ENCODE measurements at regions not wholly inside any gene's neighbourhood (a gene's known extent, or its start where the extent isn't known, plus 50 kb on each side); places are given as distances from the start of the nearest gene placed in this dataset.
A peak's percentile ranks its signal among the peaks of the same experiment; 100 is the strongest.

DNA sequence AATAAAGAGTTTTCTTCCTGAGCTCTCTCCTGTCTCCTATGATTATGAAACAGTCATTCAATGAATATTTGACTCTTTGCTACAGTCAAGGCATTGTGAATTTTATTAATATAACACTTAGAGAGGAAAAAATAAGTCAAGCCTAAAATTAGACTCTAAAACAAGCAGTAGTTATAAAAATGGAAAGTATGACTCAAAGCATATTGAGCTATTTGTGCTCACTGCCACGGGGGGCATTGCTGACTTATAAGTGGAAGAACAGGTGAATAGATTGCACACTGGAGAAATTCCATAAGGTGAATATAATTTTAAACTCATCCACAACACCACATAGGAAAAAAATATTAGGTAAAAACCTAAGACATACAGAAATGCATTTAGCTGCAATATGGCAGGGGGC lies 87.7 kb upstream of the CCDC196 start:
- Histone ChIP-seq H3K4me3 (ENCODE audit: low read depth, low read length, poor library complexity, severe bottlenecking) (no peak overlapping the region), H3K27ac (ENCODE audit: low read depth, low read length, poor library complexity, severe bottlenecking) (no peak overlapping the region), H3K4me1 (ENCODE audit: insufficient read depth, low read length, poor library complexity, severe bottlenecking) (no peaks in the 10 kb centered on the region), H3K27me3 (replicated peaks; ENCODE audit: insufficient read depth, low read depth, low read length, poor library complexity) (no peaks in the 10 kb centered on the region), H3K36me3 (ENCODE audit: insufficient read depth, low read length, poor library complexity, severe bottlenecking) (no peaks in the 10 kb centered on the region), H3K9me3 (ENCODE audit: low read depth, low read length, poor library complexity, severe bottlenecking) (no peaks in the 10 kb centered on the region)
- TF ChIP-seq, protein P1, sequence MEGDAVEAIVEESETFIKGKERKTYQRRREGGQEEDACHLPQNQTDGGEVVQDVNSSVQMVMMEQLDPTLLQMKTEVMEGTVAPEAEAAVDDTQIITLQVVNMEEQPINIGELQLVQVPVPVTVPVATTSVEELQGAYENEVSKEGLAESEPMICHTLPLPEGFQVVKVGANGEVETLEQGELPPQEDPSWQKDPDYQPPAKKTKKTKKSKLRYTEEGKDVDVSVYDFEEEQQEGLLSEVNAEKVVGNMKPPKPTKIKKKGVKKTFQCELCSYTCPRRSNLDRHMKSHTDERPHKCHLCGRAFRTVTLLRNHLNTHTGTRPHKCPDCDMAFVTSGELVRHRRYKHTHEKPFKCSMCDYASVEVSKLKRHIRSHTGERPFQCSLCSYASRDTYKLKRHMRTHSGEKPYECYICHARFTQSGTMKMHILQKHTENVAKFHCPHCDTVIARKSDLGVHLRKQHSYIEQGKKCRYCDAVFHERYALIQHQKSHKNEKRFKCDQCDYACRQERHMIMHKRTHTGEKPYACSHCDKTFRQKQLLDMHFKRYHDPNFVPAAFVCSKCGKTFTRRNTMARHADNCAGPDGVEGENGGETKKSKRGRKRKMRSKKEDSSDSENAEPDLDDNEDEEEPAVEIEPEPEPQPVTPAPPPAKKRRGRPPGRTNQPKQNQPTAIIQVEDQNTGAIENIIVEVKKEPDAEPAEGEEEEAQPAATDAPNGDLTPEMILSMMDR (conservative IDR thresholded peaks at IDR 0.05; ENCODE audit: low read depth, low read length) = no peak
- TF ChIP-seq EZH2 (IDR thresholded peaks at IDR 0.05; ENCODE audit: borderline replicate concordance, low read depth, low read length, poor library complexity, severe bottlenecking) = no peak
- ChIA-PET CTCF (no interaction called here), POLR2A (ENCODE audit: low non-redundant PET) (no interaction called here)
- intact Hi-C loops (cut with micrococcal nuclease; ENCODE audit: unreplicated experiment) = no loop called here
- DNase-seq (ENCODE audit: low spot score) = no peak
- BruUV-seq (replicated peaks) = no TSS peak

DNA sequence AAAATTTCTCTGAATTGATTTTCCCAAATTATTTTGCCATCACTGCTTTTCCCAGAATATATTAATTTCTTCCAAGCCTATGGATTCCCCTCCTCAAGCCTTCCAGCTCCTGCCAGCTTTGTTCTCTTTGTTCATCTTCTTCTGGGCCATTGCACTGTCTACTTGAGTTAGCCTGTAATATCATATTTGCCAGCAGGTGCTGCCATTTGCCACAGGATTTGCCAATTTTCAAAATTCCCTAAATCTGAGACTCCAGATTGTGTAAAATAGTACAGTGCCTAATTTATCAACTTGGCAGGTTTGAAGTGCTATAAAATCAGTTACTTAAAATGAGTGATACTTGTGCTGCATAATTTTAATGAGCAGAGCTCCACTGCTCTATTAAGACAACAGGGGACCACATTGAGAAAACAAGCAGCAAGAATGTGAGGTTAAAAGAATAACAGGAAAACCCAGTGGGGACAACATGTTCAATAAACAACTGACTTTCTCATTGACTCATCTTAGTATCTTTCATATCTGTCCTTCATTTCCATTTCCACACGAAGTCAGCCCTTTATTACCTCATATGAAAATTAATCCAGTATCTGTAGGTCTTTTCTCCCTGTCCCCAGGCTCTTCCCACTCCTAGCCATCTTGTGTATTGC lies 84.6 kb upstream of the CCDC196 start:
- H3K27ac ChIP-seq (ENCODE audit: low read depth, low read length, poor library complexity, severe bottlenecking) = no peak overlapping the region
- no peaks in the 10 kb centered on the region for H3K27me3 ChIP-seq (replicated peaks; ENCODE audit: insufficient read depth, low read depth, low read length, poor library complexity)
- peak; percentile 30 for DNase-seq (ENCODE audit: low spot score)
- intact Hi-C loops (cut with micrococcal nuclease; ENCODE audit: unreplicated experiment) = no loop called here
- CTCF ChIA-PET = interaction anchor here (0.5 to 1.4 kb wide), 3 partner anchors 42 to 716 kb away, joined by 3 read pairs; no protein-coding TSS in a partner anchor
- no peaks in the 10 kb centered on the region for H3K9me3 ChIP-seq (ENCODE audit: low read depth, low read length, poor library complexity, severe bottlenecking)
- no TSS peak for BruUV-seq (replicated peaks)
- no peaks in the 10 kb centered on the region for H3K4me1 ChIP-seq (ENCODE audit: insufficient read depth, low read length, poor library complexity, severe bottlenecking)
- TF ChIP-seq, protein P1 (conservative IDR thresholded peaks at IDR 0.05; ENCODE audit: low read depth, low read length) = peak; percentile 65
- TF ChIP-seq EZH2 (IDR thresholded peaks at IDR 0.05; ENCODE audit: borderline replicate concordance, low read depth, low read length, poor library complexity, severe bottlenecking) = no peak
- H3K4me3 ChIP-seq (ENCODE audit: low read depth, low read length, poor library complexity, severe bottlenecking) = no peak overlapping the region
- POLR2A ChIA-PET (ENCODE audit: low non-redundant PET) = no interaction called here
- no peaks in the 10 kb centered on the region for H3K36me3 ChIP-seq (ENCODE audit: insufficient read depth, low read length, poor library complexity, severe bottlenecking)

DNA sequence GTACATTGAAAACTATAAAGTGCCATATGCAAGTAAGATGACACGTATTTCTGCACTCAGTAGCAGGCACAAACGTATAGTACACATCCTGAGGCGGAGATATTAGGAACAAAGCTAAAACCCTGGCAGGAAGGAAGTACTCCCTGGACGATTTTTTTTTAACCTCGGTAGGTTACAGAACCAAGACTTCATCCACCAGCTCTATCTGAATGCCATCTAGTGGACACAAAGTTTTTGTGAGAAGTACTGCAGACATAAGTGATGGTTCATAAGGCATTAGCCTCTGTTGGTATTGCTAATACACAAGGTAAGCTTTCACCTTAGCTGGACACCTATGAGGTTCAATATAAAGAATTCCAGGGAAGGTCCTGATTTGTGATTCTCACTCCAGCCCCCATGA lies 83.0 kb upstream of the CCDC196 start:
- Histone ChIP-seq H3K27ac (ENCODE audit: low read depth, low read length, poor library complexity, severe bottlenecking) (no peak overlapping the region), H3K27me3 (replicated peaks; ENCODE audit: insufficient read depth, low read depth, low read length, poor library complexity) (no peaks in the 10 kb centered on the region), H3K4me1 (ENCODE audit: insufficient read depth, low read length, poor library complexity, severe bottlenecking) (no peaks in the 10 kb centered on the region), H3K9me3 (ENCODE audit: low read depth, low read length, poor library complexity, severe bottlenecking) (no peaks in the 10 kb centered on the region), H3K4me3 (ENCODE audit: low read depth, low read length, poor library complexity, severe bottlenecking) (no peak overlapping the region), H3K36me3 (ENCODE audit: insufficient read depth, low read length, poor library complexity, severe bottlenecking) (no peaks in the 10 kb centered on the region)
- BruUV-seq (replicated peaks) = no TSS peak
- intact Hi-C loops (cut with micrococcal nuclease; ENCODE audit: unreplicated experiment) = loop anchor here (1.0 kb wide), 1 partner anchor 44 kb away; no protein-coding TSS in a partner anchor
- ChIA-PET POLR2A (ENCODE audit: low non-redundant PET) (no interaction called here), CTCF (interaction anchor here (1.3 kb wide), 1 partner anchor 44 kb away, joined by 13 read pairs; no protein-coding TSS in a partner anchor)
- peak; percentile 59 for DNase-seq (ENCODE audit: low spot score)
- TF ChIP-seq, protein P1 (conservative IDR thresholded peaks at IDR 0.05; ENCODE audit: low read depth, low read length) = peak; percentile 55
- TF ChIP-seq EZH2 (IDR thresholded peaks at IDR 0.05; ENCODE audit: borderline replicate concordance, low read depth, low read length, poor library complexity, severe bottlenecking) = no peak
